ENCODE measurements at regions not wholly inside any gene's neighbourhood (a gene's known extent, or its start where the extent isn't known, plus 50 kb on each side); places are given as distances from the start of the nearest gene placed in this dataset.
"Not testable (repeated sequence)": the region's sequence is repeated elsewhere in the genome, so short reads cannot be mapped to it uniquely, and the experiment has no call there.

DNA sequence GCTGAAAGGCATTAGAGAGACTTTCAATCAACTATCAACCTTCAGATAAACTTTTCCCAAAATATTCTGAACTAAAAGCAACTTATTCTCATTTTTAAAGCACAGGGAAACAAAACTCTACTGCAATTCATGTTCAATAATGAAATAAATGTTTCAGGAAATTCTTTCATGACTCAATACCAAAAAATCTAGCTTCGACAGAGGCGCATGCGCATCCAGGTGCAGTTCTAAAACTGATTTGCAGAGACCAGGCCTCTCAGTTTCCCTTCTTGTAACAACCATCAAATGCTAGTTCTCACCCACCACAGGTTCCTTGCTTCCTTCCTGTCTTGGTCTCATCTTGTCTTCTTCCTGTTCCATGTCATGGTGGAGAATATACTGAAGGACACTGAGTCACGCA is 55.3 kb upstream of the NRBF2 start:
- no peak for DNase-seq (ENCODE audit: low read depth in 4 of 4, low spot score in 3 of 4)

DNA sequence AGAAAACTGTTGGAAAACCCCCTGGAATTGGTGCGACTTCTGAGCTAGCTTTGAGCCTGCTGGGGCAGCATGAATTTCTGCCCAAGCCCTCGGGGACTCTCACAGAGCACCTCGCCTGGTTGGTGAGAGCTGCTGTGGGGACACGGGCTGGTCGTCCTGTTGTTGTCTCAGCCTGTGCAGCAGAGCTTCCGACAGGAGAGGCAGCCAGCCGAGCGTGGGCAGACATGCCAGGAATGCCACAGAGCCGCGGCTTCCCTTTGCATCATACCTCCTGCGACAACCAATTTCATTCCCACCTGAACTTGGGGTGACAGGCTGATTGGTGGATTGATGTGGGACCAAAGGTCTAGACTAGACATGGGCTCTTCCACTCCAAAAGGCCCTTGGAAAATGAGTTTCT is 60.2 kb upstream of the NRBF2 start:
- DNase-seq (ENCODE audit: low read depth in 4 of 4, low spot score in 3 of 4), result no peak

DNA sequence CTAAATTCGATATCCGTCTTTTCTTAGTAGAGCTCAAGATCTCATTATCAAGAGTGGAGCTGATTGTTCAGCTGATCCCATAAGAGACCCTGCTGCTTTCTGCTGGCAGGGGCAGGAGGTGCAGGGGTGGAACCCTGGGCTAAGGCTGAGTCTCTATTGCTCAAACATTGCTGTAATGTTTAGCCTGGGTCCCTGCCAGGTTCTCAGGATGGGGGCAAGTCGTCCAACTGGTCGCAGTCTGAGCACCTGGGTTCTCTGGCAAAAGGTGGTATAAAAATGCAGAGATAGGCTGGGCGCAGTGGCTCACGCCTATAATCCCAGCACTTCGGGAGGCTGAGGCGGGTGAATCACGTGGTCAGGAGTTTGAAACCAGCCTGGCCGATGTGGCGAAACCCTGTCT is 62.0 kb upstream of the NRBF2 start:
- no peak for DNase-seq (ENCODE audit: low read depth in 4 of 4, low spot score in 3 of 4)

DNA sequence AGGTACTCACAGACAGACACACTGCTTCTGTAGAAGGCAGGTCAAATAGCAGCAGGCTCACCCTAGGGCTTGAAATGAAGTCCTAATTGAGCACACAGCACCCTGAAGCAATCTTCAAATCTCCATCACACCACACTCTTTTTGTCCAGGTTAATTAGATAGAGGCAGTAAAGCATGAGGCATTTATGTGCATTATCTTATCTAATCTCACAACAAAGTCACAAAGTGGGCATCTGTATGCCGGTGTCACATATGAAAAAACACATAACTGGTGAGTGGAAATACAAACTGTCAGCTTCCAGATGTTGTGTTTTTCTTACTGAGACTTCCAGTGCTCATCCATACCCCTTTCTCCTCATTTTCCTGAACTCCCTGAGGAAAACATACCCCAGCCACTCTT is 63.8 kb upstream of the NRBF2 start:
- no peak for DNase-seq (ENCODE audit: low read depth in 4 of 4, low spot score in 3 of 4)

DNA sequence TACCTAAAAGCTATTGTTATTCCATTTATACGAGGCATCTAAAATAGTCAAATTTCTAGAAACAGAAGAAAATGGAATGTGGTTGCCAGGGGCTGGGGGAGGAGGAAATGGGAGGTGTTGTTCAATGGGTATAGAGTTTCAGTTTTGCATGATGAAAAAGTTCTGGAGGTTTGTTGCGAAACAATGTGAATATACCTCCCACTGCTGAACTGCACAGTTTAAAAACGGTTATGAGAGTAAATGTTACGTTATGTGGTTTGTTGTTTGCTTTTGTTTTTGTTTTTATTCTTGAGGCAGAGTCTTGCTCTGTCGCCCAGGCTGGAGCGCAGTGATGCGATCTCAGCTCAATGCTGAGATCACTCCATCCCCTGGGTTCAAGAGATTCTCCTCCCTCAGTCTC is 64.9 kb upstream of the NRBF2 start:
- no peak for DNase-seq (ENCODE audit: low read depth in 4 of 4, low spot score in 3 of 4)

DNA sequence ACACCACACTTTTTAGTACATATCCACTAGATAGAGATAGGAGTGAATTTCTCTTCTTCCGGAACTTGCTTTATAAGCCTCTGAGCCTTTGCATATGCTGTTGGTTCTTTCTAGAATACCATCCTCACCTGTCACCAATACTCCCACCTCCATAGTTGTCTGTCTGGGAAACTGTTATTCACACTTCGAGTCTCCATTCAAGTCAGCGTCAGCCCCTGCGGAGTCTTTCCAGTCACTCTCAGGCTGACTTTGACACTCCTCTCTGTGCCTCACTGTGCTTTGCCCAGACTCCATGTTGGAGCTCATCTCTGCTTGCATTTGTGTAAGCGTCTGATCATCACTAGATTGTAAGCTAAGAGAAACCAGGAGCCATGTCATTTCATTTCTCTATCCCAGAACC is 66.5 kb upstream of the NRBF2 start:
- DNase-seq (ENCODE audit: low read depth in 4 of 4, low spot score in 3 of 4), result no peak

DNA sequence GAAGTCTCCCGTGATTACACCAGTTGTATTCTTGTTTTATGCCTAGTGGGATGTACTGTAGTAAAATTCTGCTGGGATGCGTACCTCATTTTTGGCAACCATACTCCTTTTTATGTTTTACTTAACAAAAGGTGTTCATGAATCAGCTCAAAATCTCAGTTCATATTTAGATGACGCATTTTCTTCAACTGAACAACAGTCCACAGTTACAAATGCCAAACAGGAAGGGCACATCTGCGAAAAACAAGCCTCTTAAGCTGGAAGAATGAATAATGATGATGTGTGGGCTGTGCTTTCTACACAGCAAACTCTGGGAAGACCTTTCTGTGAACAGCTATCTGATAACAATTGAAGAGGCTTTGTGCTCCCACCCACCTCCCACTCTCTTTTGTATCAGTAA is 68.4 kb upstream of the NRBF2 start:
- no peak for DNase-seq (ENCODE audit: low read depth in 4 of 4, low spot score in 3 of 4)

DNA sequence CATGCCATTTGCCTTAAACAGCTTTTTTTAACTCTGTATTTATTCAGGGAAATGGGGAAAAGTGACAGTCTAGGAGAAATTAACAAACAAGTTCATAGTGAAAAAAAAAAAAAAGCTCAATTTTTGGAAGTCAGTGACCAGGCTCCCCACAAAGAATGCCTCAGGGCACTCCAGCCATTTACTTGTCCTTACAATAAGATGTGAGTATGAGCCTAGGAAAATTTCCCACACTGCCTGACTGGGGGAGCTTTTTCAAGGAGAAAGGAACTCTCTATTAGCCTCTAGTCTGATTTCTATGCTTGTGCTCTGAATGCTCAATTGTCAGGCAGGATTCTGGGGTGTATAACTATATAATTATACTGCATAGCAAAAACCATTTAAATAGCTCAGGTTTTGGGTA is 74.9 kb upstream of the NRBF2 start:
- DNase-seq (ENCODE audit: low read depth in 4 of 4, low spot score in 3 of 4), result no peak

DNA sequence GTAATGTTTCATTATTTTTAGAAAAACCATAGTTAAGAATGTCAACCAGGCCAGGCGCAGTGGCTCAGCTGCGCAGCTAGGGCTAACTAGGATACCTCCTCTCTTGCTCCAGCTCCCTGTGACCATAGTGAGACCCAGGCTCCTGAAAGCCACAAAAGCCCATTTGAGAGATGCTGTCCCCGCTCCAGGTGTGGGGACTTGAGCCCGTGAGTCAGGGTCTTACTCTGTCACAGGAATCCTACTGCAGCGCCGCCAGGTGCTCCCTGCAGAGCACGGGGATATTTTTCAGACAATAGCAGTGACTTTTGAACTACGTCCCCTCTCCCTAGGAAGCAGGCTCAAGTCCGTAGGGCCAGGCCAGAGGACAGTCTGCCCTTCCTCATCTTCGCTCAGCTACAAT is 75.6 kb upstream of the NRBF2 start:
- no peak for DNase-seq (ENCODE audit: low read depth in 4 of 4, low spot score in 3 of 4)

DNA sequence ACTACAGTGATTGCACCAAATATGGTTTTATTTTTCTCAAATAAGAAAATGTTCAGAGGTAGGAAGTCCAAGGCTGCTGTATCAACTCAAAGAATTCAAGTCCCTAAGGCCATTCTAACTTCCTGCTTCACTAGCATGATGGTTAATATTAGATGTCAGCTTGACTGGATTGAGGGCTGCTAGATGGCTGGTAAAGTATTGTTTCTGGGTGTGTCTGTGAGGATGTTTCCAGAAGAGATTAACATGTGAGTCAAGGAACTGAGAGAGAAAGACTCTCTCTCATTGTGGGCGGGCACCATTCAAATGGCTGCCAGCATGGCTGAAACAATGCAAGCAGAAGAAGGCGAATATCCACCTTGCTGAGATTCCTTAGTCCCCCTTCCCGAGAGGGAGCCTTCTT is 77.4 kb upstream of the NRBF2 start:
- no peak for DNase-seq (ENCODE audit: low read depth in 4 of 4, low spot score in 3 of 4)

DNA sequence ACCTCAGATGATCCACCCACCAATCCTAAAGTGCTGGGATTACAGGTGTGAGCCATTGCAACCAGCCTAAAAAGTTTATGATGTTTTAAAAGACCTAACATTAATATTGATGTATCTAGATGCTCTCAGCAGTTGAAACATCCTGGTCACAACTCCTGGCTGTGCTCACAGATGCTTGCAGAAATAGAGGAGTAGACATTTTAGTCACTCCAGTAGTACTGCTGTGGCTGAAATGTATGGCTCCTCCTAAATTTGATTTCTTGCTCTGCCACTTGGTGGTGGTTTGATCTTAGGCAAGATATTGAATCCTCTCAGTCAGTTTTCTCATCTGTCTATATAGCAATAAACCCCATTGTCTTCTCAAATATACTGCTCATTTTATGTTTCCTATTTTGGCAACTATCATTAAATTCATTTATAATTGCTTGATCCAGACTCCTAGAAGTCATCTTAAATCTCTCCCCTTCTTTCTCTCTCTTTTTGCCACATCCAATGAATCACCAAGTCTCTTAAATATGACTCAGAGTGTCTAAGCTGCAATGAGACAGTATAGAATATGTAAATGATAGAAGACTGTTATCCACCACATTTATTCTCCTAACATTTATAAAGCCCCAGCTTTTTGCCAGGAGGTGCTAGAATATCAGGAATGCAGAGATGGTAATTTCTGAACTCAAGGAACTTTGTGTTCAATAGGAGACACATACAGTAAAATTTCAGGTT is 78.1 kb upstream of the NRBF2 start:
- no peak for DNase-seq (ENCODE audit: low read depth in 4 of 4, low spot score in 3 of 4)

DNA sequence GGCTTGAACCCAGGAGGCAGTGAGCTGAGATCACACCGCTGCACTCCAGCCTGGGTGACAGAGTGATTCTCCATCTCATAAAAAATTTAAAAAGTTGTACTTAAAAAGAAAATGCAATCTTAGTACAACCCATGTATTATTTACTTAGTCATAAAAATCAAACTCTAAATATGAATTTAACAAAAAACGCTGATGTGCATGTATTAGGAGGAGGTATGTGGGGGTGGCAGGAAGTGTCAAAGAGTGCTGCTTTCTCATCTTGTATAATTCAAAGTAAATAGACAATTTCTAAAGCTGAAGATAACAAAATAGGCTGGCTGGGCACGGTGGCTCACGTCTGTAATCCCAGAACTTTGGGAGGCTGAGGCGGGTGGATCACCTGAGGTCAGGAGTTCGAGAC is 81.0 kb upstream of the NRBF2 start:
- no peak for DNase-seq (ENCODE audit: low read depth in 4 of 4, low spot score in 3 of 4)

DNA sequence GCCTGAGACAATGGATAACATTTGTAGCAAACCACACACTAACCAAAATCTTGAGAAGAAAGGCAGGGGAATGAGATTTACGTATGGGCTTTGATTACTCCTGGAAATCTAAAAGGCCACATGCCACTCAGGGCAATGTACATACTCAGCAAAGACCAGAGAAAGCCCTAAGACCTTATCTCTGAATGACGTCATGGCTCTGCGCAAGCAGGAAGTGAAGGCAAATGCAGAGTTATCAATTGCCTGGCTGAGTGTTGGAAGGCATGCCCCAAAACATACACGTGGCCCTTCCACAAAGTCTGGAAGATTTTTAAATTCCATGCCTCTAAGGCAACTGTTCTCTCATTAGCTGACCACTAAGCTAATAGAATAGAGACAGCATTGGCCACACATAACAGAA is 90.9 kb upstream of the NRBF2 start:
- no peak for DNase-seq (ENCODE audit: low read depth in 4 of 4, low spot score in 3 of 4)

DNA sequence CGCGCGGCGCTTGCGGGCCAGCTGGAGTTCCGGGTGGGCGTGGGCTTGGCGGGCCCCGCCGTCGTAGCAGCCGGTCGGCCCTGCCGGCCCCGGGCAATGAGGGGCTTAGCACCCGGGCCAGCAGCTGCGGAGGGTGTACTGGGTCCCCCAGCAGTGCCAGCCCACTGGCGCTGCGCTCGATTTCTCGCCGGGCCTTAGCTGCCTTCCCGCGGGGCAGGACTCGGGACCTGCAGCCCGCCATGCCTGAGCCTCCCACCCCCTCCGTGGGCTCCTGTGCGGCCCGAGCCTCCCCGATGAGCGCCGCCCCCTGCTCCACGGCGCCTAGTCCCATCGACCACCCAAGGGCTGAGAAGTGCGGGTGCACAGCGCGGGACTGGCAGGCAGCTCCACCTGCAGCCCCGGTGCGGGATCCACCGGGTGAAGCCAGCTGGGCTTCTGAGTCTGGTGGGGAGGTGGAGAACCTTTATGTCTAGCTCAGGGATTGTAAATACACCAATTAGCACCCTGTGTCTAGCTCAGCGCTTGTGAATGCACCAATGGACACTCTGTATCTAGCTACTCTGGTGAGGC is 99.4 kb upstream of the NRBF2 start:
- DNase-seq (ENCODE audit: low read depth in 4 of 4, low spot score in 3 of 4), result not testable (repeated sequence)

DNA sequence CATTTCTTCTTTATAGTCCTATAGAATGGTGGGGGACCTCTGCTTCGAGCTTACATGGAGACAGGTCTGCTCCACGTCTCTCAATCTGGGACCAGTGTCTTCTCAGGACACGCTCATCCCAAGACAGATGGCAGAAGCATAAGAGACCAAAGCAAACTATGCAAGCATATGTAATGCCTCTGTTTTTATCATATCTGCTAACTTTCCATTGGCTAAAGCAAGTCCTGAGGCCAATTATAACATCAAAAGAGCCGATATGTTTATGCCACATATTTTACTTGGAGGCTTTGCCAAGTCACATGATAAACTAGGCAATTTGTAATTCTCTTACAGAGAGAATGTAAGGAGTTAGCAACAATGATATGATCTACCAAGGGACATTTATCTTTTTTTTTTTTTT is 102.6 kb upstream of the NRBF2 start:
- no peak for DNase-seq (ENCODE audit: low read depth in 4 of 4, low spot score in 3 of 4)

DNA sequence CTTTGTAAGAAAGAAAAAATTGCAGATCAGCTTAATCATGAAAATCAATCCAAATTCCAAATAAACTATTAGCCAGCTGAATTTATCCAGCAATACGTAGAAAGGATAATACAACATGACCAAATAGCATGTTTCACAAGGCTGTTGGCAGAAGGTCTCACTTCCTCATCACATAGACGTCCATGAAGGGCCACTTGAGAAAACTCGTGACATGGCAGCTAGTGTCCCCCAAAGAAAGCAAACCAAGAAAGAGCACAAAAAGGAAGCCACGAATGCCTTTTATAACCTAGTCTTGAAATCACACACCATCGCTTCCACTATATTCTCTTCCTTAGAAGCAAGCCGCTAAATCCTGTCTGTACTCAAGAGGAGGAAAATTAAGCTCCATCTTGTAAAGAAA is 105.6 kb upstream of the NRBF2 start:
- no peak for DNase-seq (ENCODE audit: low read depth in 4 of 4, low spot score in 3 of 4)

DNA sequence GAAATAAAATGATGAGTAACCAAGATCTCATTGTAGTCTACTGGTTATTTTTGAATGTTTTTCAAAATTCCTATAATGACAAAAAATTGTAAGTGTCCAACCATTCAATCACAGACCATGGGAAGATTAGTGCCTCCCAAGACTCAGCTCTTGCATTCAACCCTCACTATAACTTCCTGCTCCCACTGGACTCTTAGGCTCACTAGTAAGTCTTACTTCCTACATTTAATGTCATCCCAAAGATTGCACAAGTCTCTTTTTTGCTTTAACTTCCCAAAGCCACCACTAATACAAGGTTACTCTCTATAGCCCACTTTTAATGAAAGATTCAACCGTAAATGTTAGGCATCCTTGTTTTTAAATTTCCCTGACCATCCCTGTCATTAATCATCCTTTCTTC is 111.9 kb upstream of the NRBF2 start:
- no peak for DNase-seq (ENCODE audit: low read depth in 4 of 4, low spot score in 3 of 4)

DNA sequence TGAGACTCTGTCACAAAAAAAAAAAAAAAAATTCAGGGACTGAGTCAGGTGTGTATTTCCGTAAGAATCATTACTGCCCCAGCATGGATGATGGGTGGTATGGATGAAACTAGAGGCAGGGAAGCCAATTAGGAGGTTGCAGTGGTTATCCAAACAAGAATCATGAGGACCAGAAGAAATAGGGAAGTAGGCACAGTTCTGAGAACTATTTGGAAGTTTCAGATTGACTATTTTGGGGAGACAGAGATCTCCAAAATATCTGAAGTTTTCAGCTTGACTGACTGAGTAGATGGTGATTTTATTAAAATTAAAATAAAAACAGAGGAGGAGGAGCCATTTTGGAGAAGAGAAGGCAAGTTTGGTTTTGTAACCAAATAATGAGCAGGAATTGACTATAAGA is 119.4 kb upstream of the NRBF2 start:
- no peak for DNase-seq (ENCODE audit: low read depth in 4 of 4, low spot score in 3 of 4)

DNA sequence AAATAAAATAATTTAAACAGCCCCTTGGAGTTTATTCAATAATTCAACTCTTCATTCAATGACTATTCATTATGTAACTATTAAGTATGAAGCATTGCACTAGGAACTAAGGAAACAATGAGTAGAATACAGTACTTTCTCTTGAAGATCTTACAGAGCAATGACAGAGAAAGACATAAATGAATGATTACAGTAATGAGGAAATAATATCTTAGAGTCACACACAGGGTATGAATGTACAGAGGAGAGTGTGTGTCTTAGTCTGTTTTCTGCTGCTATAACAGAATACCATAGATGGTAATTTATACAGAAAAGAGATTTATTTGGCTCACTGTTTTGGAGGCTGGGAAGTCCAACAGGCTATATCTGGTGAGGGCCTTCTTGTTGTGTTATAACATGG is 120.5 kb upstream of the NRBF2 start:
- no peak for DNase-seq (ENCODE audit: low read depth in 4 of 4, low spot score in 3 of 4)

DNA sequence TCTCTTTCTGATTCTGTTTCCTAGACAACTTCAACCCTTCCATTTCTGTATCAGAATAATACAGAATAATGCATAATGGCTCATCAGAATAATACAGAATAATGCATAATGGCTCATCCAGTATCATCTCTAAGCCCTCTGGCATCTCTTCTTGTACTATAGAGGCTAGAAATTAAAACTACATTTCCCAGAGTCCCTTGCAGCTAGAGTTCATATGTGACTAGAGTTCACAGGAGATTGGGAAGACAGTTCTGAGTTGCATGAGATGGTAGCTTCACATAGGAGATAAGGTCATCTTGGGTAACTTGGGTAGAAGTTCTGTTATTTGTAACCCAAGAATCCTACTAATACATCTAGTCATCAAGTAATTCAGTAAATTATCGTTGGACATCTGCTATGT is 122.9 kb upstream of the NRBF2 start:
- DNase-seq (ENCODE audit: low read depth in 4 of 4, low spot score in 3 of 4), result no peak

DNA sequence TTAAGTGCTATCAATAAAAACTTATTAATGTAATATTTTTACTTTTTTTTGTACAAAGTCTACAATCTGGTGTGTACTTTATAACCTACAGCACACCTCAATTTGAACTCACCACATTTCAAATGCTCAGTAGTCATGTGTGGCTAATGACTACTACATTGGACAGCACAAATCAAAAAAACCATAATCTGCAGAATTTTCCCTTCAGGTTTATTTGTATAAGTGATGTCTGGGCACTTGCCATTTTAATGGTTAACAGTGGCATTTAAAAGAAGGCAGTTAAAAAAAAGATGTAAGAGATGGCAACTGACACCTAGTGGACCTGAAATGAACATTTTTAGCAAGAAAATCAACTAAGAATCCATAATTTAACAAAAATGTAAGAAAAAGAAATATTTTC is 124.6 kb upstream of the NRBF2 start:
- DNase-seq (ENCODE audit: low read depth in 4 of 4, low spot score in 3 of 4), result no peak

DNA sequence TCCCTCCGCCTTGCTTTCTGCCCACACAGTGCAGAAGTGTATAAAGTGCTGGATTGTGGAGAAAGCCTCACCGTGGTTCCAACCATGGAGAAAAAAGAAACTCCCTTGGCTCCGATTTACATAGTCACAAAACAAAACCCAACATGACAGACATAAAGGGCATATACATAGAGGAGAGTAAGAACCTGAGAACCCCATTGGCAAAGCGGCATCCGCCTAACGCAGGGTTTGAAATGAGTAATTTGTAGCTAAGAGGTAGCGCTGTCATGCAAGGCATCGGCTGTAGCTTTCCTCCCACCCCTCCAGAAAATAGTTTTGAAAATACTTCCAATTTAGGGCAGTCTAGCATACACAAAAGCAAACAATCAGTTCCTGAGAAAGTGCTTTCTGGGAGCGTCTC is 126.0 kb upstream of the NRBF2 start:
- DNase-seq (ENCODE audit: low read depth in 4 of 4, low spot score in 3 of 4), result no peak

DNA sequence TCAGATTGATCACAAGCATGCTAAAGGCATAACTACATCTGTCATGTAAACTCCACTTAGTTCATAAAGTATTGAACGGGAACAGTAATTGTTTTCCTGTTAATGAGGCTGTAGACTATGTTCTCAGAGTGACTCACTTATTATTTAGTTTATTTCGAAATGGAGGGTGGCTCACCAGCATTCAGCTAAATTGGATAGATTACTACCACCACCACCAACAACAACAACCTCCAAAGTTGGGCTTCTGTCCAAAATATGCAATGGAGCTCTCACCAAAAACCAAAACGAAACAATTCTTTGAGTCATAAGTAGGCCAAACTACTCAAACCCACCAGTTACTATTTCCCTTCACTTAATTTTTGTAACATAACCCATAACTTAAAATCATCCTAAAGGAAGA is 127.9 kb upstream of the NRBF2 start:
- DNase-seq (ENCODE audit: low read depth in 4 of 4, low spot score in 3 of 4), result no peak
